Upper lobe of left lung (tissue), 4 donors: ENCODE measurements at regions not wholly inside any gene's neighbourhood (a gene's known extent, or its start where the extent isn't known, plus 50 kb on each side); places are given as distances from the start of the nearest gene placed in this dataset.

Experiments used
- CTCF ChIP-seq, 6 experiments: fragments of 450-650 bp in 4 of 6; fragments of 200-600 bp in 2 of 6; sonication (generic) in 2 of 6; IDR thresholded peaks; one replicate each; pipeline ENCODE4 v1.5.1; 2016 to 2019; ENCODE audit warnings: antibody characterized with exemption in 6 of 6
- POLR2A ChIP-seq, 4 donors: fragments of 450-650 bp; IDR thresholded peaks; one replicate each; pipeline ENCODE4 v1.5.1; 2016 to 2017; ENCODE audit warnings: antibody characterized with exemption in 4 of 4, mild to moderate bottlenecking in 2 of 4
- POLR2AphosphoS5 ChIP-seq, 2 donors: sonication (generic); formaldehyde crosslinking; IDR thresholded peaks; one replicate each; pipeline ENCODE4 v1.5.1; 2017; ENCODE audit warnings: antibody characterized with exemption in 2 of 2

- TF ChIP-seq CTCF (IDR thresholded peaks at IDR 0.05) (no peak), POLR2AphosphoS5 (IDR thresholded peaks at IDR 0.05) (no peak), POLR2A (IDR thresholded peaks at IDR 0.05) (no peak)
These were observed 286.3 kb upstream of the THRB start for GRCh38 chr3:24780991-24781390.
